ENCODE measurements at regions not wholly inside any gene's neighbourhood (a gene's known extent, or its start where the extent isn't known, plus 50 kb on each side); places are given as distances from the start of the nearest gene placed in this dataset.

- TF ChIP-seq STAT6 (CRISPR knock-in tag; conservative IDR thresholded peaks at IDR 0.05; ENCODE audit: low read depth) (no peak), ZBTB21 (CRISPR knock-in tag; IDR thresholded peaks at IDR 0.05; ENCODE audit: borderline replicate concordance) (no peak), ETV6 (CRISPR knock-in tag; IDR thresholded peaks at IDR 0.05) (no peak)
Measured at GRCh38 chr10:89944138-89944537, 242.7 kb downstream of the KIF20B start (continued).

- ChIA-PET CTCF (no interaction called here), POLR2A (no interaction called here)
- no peaks in the 10 kb centered on the region for H3K4me1 Mint-ChIP-seq
- DNase-seq (ENCODE audit: low spot score) (no peak), ATAC-seq (no peak)
- H3K36me3 Mint-ChIP-seq = no peaks in the 10 kb centered on the region
- peaks cover 14% of the 10 kb centered on the region for H3K9me3 Mint-ChIP-seq
- no peak overlapping the region for H3K27ac Mint-ChIP-seq
- TF ChIP-seq SP1 (CRISPR knock-in tag; conservative IDR thresholded peaks at IDR 0.05) (no peak), TCF7 (CRISPR knock-in tag; IDR thresholded peaks at IDR 0.05; ENCODE audit: low read depth) (no peak), ATF3 (CRISPR knock-in tag; conservative IDR thresholded peaks at IDR 0.05) (no peak), GABPB1 (CRISPR knock-in tag; IDR thresholded peaks at IDR 0.05) (no peak), USF1 (CRISPR knock-in tag; IDR thresholded peaks at IDR 0.05) (no peak), CREB1 (CRISPR knock-in tag; IDR thresholded peaks at IDR 0.05) (no peak), ERG (CRISPR knock-in tag; IDR thresholded peaks at IDR 0.05) (no peak), CBFB (CRISPR knock-in tag; IDR thresholded peaks at IDR 0.05; ENCODE audit: low read depth) (no peak), NR2C2 (CRISPR knock-in tag; IDR thresholded peaks at IDR 0.05) (no peak), CREM (CRISPR knock-in tag; IDR thresholded peaks at IDR 0.05) (no peak), ZNF532 (CRISPR knock-in tag; IDR thresholded peaks at IDR 0.05; ENCODE audit: borderline replicate concordance) (no peak), SMAD3 (CRISPR knock-in tag; IDR thresholded peaks at IDR 0.05; ENCODE audit: borderline replicate concordance) (no peak), ZNF671 (CRISPR knock-in tag; IDR thresholded peaks at IDR 0.05) (no peak), MYBL2 (CRISPR knock-in tag; IDR thresholded peaks at IDR 0.05) (no peak)
- TF ChIP-seq, protein P1, sequence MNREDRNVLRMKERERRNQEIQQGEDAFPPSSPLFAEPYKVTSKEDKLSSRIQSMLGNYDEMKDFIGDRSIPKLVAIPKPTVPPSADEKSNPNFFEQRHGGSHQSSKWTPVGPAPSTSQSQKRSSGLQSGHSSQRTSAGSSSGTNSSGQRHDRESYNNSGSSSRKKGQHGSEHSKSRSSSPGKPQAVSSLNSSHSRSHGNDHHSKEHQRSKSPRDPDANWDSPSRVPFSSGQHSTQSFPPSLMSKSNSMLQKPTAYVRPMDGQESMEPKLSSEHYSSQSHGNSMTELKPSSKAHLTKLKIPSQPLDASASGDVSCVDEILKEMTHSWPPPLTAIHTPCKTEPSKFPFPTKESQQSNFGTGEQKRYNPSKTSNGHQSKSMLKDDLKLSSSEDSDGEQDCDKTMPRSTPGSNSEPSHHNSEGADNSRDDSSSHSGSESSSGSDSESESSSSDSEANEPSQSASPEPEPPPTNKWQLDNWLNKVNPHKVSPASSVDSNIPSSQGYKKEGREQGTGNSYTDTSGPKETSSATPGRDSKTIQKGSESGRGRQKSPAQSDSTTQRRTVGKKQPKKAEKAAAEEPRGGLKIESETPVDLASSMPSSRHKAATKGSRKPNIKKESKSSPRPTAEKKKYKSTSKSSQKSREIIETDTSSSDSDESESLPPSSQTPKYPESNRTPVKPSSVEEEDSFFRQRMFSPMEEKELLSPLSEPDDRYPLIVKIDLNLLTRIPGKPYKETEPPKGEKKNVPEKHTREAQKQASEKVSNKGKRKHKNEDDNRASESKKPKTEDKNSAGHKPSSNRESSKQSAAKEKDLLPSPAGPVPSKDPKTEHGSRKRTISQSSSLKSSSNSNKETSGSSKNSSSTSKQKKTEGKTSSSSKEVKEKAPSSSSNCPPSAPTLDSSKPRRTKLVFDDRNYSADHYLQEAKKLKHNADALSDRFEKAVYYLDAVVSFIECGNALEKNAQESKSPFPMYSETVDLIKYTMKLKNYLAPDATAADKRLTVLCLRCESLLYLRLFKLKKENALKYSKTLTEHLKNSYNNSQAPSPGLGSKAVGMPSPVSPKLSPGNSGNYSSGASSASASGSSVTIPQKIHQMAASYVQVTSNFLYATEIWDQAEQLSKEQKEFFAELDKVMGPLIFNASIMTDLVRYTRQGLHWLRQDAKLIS (CRISPR knock-in tag; IDR thresholded peaks at IDR 0.05; ENCODE audit: borderline replicate concordance) = no peak
- TF ChIP-seq, protein P2, sequence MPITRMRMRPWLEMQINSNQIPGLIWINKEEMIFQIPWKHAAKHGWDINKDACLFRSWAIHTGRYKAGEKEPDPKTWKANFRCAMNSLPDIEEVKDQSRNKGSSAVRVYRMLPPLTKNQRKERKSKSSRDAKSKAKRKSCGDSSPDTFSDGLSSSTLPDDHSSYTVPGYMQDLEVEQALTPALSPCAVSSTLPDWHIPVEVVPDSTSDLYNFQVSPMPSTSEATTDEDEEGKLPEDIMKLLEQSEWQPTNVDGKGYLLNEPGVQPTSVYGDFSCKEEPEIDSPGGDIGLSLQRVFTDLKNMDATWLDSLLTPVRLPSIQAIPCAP (CRISPR knock-in tag; IDR thresholded peaks at IDR 0.05) = no peak
- no peak overlapping the region for H3K4me3 Mint-ChIP-seq
- H3K27me3 Mint-ChIP-seq (ENCODE audit: low read depth) = no peaks in the 10 kb centered on the region
Measured at GRCh38 chr10:89946106-89946505, 244.7 kb downstream of the KIF20B start.

Measured in WTC11 (cell line).